Ishikawa (cell line): ENCODE measurements at regions not wholly inside any gene's neighbourhood (a gene's known extent, or its start where the extent isn't known, plus 50 kb on each side); places are given as distances from the start of the nearest gene placed in this dataset.

Source experiments
- CEBPB ChIP-seq: IDR thresholded peaks from 2 replicates; pipeline ENCODE4 v1.6.1; 2012
- CREB1 ChIP-seq: IDR thresholded peaks from 2 replicates; pipeline ENCODE4 v1.6.1; 2012; ENCODE audit warnings: low read depth
- EGR1 ChIP-seq: IDR thresholded peaks from 2 replicates; pipeline ENCODE4 v1.6.1; 2012
- EP300 ChIP-seq: IDR thresholded peaks from 2 replicates; pipeline ENCODE4 v1.6.1; 2012; ENCODE audit warnings: borderline replicate concordance
- FOXM1 ChIP-seq: IDR thresholded peaks from 2 replicates; pipeline ENCODE4 v1.6.1; 2012; ENCODE audit warnings: low read depth, borderline replicate concordance
- MAX ChIP-seq: IDR thresholded peaks from 2 replicates; pipeline ENCODE4 v1.6.1; 2012
- NFIC ChIP-seq: IDR thresholded peaks from 2 replicates; pipeline ENCODE4 v1.6.1; 2012
- RAD21 ChIP-seq: IDR thresholded peaks from 2 replicates; pipeline ENCODE4 v1.6.1; 2012; ENCODE audit warnings: low read depth
- REST ChIP-seq: IDR thresholded peaks from 2 replicates; pipeline ENCODE4 v1.6.1; 2012; ENCODE audit warnings: low read depth, mild to moderate bottlenecking
- TAF1 ChIP-seq: IDR thresholded peaks from 2 replicates; pipeline ENCODE4 v1.6.1; 2012; ENCODE audit warnings: low read depth, mild to moderate bottlenecking
- TCF12 ChIP-seq: IDR thresholded peaks from 2 replicates; pipeline ENCODE4 v1.6.1; 2012; ENCODE audit warnings: low read depth
- TEAD4 ChIP-seq: IDR thresholded peaks from 2 replicates; pipeline ENCODE4 v1.6.1; 2012
- USF1 ChIP-seq: IDR thresholded peaks from 2 replicates; pipeline ENCODE4 v1.6.1; 2012
- YY1 ChIP-seq: IDR thresholded peaks from 2 replicates; pipeline ENCODE4 v1.6.1; 2012; ENCODE audit warnings: low read depth
- ZBTB7A ChIP-seq: IDR thresholded peaks from 2 replicates; pipeline ENCODE4 v1.6.1; 2012; ENCODE audit warnings: low read depth

GRCh38 chr14:36465178-36465577 lies 54.9 kb downstream of the NKX2-1 start:
- TF ChIP-seq TAF1 (no peak), EGR1 (no peak), USF1 (no peak), ZBTB7A (no peak), REST (no peak), RAD21 (no peak), CREB1 (no peak), CEBPB (no peak), NFIC (no peak), YY1 (no peak), MAX (no peak), TEAD4 (no peak), TCF12 (no peak), EP300 (no peak), FOXM1 (no peak)

GRCh38 chr14:36462890-36463289 lies 57.1 kb downstream of the NKX2-1 start:
- no peak for TF ChIP-seq REST

GRCh38 chr14:36455241-36455627 lies 64.8 kb downstream of the NKX2-1 start:
- TF ChIP-seq NFIC (no peak), CEBPB (no peak), USF1 (no peak), FOXM1 (no peak), TEAD4 (no peak), EP300 (no peak)

GRCh38 chr14:36454599-36455240 lies 65.3 kb downstream of the NKX2-1 start:
- TF ChIP-seq FOXM1 (no peak), YY1 (no peak), NFIC (no peak), EGR1 (no peak), TAF1 (no peak), EP300 (no peak), CEBPB (no peak), TEAD4 (no peak)

GRCh38 chr14:36452860-36453259 lies 67.2 kb downstream of the NKX2-1 start:
- TF ChIP-seq CEBPB (no peak), TAF1 (no peak), ZBTB7A (no peak), TCF12 (no peak), TEAD4 (no peak), CREB1 (no peak), NFIC (no peak), USF1 (no peak), EP300 (no peak), RAD21 (no peak), FOXM1 (no peak), MAX (no peak), EGR1 (no peak), REST (no peak), YY1 (no peak)
